ENCODE measurements at regions not wholly inside any gene's neighbourhood (a gene's known extent, or its start where the extent isn't known, plus 50 kb on each side); places are given as distances from the start of the nearest gene placed in this dataset.

DNA sequence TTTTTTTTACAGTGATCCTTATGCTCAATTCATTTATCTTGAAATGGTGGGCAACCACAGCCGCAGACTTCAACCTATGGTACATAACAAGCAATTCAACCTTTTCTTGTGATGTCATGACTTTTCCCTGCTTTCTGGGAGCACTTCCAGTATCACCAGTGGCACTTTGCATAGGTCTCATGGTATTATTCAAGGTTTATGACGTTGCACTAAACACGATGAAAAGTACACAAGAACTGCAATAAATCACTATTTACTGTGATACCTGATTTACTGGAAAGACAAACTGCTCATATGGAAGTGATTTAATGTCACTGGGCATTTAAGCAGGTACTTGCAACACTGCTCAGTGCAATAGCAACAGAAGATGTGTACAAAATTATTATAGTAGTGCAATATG, 251.7 kb upstream of the CXCL12 start (continued):
- no peak for TF ChIP-seq CBFB (CRISPR knock-in tag; IDR thresholded peaks at IDR 0.05; ENCODE audit: low read depth)
- TF ChIP-seq, protein P1, sequence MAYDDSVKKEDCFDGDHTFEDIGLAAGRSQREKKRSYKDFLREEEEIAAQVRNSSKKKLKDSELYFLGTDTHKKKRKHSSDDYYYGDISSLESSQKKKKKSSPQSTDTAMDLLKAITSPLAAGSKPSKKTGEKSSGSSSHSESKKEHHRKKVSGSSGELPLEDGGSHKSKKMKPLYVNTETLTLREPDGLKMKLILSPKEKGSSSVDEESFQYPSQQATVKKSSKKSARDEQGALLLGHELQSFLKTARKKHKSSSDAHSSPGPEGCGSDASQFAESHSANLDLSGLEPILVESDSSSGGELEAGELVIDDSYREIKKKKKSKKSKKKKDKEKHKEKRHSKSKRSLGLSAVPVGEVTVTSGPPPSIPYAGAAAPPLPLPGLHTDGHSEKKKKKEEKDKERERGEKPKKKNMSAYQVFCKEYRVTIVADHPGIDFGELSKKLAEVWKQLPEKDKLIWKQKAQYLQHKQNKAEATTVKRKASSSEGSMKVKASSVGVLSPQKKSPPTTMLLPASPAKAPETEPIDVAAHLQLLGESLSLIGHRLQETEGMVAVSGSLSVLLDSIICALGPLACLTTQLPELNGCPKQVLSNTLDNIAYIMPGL (CRISPR knock-in tag; IDR thresholded peaks at IDR 0.05) = no peak
- TF ChIP-seq, protein P2, sequence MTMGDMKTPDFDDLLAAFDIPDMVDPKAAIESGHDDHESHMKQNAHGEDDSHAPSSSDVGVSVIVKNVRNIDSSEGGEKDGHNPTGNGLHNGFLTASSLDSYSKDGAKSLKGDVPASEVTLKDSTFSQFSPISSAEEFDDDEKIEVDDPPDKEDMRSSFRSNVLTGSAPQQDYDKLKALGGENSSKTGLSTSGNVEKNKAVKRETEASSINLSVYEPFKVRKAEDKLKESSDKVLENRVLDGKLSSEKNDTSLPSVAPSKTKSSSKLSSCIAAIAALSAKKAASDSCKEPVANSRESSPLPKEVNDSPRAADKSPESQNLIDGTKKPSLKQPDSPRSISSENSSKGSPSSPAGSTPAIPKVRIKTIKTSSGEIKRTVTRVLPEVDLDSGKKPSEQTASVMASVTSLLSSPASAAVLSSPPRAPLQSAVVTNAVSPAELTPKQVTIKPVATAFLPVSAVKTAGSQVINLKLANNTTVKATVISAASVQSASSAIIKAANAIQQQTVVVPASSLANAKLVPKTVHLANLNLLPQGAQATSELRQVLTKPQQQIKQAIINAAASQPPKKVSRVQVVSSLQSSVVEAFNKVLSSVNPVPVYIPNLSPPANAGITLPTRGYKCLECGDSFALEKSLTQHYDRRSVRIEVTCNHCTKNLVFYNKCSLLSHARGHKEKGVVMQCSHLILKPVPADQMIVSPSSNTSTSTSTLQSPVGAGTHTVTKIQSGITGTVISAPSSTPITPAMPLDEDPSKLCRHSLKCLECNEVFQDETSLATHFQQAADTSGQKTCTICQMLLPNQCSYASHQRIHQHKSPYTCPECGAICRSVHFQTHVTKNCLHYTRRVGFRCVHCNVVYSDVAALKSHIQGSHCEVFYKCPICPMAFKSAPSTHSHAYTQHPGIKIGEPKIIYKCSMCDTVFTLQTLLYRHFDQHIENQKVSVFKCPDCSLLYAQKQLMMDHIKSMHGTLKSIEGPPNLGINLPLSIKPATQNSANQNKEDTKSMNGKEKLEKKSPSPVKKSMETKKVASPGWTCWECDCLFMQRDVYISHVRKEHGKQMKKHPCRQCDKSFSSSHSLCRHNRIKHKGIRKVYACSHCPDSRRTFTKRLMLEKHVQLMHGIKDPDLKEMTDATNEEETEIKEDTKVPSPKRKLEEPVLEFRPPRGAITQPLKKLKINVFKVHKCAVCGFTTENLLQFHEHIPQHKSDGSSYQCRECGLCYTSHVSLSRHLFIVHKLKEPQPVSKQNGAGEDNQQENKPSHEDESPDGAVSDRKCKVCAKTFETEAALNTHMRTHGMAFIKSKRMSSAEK (CRISPR knock-in tag; IDR thresholded peaks at IDR 0.05; ENCODE audit: borderline replicate concordance) = no peak
- TF ChIP-seq FOXP1 (CRISPR knock-in tag; IDR thresholded peaks at IDR 0.05; ENCODE audit: borderline replicate concordance) = no peak

DNA sequence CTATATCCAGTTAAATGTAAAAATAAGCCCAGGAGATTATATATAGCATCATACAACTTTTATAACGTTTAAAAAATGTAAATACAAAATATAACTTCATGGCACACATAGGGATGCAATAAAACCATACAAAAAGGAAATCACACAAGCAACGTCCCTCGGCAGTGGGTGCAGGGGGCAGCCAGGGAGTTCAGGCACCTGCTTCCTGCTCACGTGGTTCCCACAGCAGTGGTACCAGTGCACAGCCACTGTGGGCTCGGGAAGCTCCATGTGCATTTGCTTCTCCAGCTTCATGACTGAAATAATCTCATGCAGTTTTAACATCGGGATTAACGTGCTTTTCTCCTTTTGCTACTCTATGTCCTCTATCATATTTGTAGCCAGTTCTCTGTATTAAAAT, 255.5 kb upstream of the CXCL12 start:
- Mint-ChIP-seq H3K9me3 (peaks cover 35% of the 10 kb centered on the region), H3K27me3 (ENCODE audit: low read depth) (0 out of 2 replicates have a peak, but pooled peaks cover 4% of the 10 kb centered on the region), H3K4me3 (no peak overlapping the region), H3K4me1 (no peaks in the 10 kb centered on the region), H3K36me3 (peaks cover 4% of the 10 kb centered on the region; the same call in 1 of the 2 replicates), H3K27ac (no peak overlapping the region)
- DNase-seq (ENCODE audit: low spot score) (no peak), ATAC-seq (no peak)
- POLR2A ChIA-PET = interaction anchor here (0.6 kb wide), 1 partner anchor 123 kb away, joined by 5 read pairs; no protein-coding TSS in a partner anchor
- TF ChIP-seq NR2C2 (CRISPR knock-in tag; IDR thresholded peaks at IDR 0.05) (no peak), NR3C1 (CRISPR knock-in tag; conservative IDR thresholded peaks at IDR 0.05; ENCODE audit: low read depth) (no peak), RORB (CRISPR knock-in tag; IDR thresholded peaks at IDR 0.05) (no peak), ZNF423 (CRISPR knock-in tag; IDR thresholded peaks at IDR 0.05) (no peak), MYBL2 (CRISPR knock-in tag; IDR thresholded peaks at IDR 0.05) (no peak)
- TF ChIP-seq, protein P3, sequence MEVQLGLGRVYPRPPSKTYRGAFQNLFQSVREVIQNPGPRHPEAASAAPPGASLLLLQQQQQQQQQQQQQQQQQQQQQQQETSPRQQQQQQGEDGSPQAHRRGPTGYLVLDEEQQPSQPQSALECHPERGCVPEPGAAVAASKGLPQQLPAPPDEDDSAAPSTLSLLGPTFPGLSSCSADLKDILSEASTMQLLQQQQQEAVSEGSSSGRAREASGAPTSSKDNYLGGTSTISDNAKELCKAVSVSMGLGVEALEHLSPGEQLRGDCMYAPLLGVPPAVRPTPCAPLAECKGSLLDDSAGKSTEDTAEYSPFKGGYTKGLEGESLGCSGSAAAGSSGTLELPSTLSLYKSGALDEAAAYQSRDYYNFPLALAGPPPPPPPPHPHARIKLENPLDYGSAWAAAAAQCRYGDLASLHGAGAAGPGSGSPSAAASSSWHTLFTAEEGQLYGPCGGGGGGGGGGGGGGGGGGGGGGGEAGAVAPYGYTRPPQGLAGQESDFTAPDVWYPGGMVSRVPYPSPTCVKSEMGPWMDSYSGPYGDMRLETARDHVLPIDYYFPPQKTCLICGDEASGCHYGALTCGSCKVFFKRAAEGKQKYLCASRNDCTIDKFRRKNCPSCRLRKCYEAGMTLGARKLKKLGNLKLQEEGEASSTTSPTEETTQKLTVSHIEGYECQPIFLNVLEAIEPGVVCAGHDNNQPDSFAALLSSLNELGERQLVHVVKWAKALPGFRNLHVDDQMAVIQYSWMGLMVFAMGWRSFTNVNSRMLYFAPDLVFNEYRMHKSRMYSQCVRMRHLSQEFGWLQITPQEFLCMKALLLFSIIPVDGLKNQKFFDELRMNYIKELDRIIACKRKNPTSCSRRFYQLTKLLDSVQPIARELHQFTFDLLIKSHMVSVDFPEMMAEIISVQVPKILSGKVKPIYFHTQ (CRISPR knock-in tag; IDR thresholded peaks at IDR 0.05) = no peak
- TF ChIP-seq, protein P4, sequence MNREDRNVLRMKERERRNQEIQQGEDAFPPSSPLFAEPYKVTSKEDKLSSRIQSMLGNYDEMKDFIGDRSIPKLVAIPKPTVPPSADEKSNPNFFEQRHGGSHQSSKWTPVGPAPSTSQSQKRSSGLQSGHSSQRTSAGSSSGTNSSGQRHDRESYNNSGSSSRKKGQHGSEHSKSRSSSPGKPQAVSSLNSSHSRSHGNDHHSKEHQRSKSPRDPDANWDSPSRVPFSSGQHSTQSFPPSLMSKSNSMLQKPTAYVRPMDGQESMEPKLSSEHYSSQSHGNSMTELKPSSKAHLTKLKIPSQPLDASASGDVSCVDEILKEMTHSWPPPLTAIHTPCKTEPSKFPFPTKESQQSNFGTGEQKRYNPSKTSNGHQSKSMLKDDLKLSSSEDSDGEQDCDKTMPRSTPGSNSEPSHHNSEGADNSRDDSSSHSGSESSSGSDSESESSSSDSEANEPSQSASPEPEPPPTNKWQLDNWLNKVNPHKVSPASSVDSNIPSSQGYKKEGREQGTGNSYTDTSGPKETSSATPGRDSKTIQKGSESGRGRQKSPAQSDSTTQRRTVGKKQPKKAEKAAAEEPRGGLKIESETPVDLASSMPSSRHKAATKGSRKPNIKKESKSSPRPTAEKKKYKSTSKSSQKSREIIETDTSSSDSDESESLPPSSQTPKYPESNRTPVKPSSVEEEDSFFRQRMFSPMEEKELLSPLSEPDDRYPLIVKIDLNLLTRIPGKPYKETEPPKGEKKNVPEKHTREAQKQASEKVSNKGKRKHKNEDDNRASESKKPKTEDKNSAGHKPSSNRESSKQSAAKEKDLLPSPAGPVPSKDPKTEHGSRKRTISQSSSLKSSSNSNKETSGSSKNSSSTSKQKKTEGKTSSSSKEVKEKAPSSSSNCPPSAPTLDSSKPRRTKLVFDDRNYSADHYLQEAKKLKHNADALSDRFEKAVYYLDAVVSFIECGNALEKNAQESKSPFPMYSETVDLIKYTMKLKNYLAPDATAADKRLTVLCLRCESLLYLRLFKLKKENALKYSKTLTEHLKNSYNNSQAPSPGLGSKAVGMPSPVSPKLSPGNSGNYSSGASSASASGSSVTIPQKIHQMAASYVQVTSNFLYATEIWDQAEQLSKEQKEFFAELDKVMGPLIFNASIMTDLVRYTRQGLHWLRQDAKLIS (CRISPR knock-in tag; IDR thresholded peaks at IDR 0.05; ENCODE audit: borderline replicate concordance) = no peak
- CTCF ChIA-PET = no interaction called here
